DMS153 treated with DMSO at 0.1 percent for 48 hours (cell line): ENCODE measurements at regions not wholly inside any gene's neighbourhood (a gene's known extent, or its start where the extent isn't known, plus 50 kb on each side); places are given as distances from the start of the nearest gene placed in this dataset.
A peak's percentile ranks its signal among the peaks of the same experiment; 100 is the strongest.

Experiments
- DNase-seq: peaks from one replicate; lab custom pipeline; 2025; ENCODE audit not compliant: unreplicated experiment; lab: John Stamatoyannopoulos, UW

DNA sequence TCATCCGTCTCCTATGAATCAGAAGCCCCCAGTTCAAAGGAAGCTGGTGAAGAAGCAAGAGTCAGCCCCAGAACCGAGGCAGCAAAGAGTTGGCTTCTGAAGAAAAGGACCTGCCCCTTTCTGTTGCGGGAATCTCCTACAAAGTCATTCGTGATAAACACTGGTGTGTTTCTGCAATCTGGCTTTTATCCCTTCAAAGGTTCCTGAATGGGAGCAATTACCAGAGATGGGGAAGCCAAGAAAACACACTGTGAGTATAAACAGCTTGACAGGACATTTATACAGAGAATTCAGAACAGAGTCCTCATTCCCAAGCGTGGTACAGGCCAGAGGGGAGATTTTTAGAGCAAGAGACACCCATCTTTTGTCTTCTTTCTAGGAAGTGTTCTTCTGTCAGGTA is 226.8 kb upstream of the LNX1 start:
- no peak for DNase-seq

DNA sequence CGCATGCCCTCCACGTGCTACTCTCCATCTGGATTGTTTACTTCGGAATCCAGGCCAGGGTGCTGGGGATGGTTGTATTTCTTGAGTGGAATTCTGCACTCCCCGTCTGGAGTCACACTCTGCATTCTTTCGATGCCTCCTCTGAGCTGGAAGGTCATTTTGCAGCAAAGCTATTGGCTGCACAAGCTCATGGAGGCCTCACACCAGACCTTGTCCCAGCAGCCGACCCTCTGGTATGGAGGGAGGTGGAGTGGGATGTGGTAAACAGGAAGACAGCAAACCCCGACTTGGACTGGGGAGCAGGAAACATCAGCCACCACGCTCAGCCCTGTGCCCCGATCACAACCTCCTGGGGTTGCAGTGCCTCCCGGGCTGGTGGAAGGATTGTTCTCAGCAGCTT is 225.3 kb upstream of the LNX1 start:
- DNase-seq: no peak

- no peak for DNase-seq
These were observed 224.0 kb upstream of the LNX1 start for GRCh38 chr4:53815281-53815680.

DNA sequence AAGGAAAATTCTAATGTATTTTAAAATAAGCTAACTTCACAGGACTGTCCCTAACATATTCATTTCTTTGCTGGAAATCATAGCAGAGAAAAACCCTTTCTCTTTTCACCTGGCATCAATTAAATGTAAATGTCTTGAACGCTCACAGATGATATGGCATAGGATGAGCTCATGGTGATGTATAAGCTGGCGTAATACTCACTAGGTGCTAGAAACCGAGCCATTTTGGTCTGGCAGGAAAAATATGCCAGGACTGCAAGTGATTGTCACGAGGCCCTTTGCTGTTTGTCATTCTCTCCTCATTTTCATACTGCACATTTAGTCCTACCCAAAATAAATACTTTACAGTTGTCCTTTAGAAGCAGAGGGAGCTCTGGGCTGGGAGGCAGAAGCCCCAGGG is 222.7 kb upstream of the LNX1 start:
- DNase-seq: no peak

DNA sequence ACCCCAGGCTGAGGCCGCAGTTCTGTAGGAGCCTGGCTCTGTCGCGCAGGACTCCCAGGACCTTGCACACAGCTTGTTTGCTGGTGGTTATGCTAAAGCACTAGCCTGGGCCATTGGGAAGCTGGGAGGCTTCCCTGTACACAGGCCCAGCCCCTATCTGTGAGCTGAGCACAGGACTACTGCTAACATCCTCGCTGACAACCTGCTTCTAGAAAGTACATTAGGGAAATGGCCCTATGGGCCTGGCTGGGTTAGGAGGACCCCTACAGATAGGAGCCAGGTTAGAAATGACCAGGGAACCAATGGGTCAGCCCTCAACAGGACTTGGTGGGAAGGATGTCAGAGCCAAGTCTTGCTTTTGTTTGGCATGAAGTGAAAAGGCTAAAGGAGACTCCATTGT is 219.4 kb upstream of the LNX1 start:
- no peak for DNase-seq

DNA sequence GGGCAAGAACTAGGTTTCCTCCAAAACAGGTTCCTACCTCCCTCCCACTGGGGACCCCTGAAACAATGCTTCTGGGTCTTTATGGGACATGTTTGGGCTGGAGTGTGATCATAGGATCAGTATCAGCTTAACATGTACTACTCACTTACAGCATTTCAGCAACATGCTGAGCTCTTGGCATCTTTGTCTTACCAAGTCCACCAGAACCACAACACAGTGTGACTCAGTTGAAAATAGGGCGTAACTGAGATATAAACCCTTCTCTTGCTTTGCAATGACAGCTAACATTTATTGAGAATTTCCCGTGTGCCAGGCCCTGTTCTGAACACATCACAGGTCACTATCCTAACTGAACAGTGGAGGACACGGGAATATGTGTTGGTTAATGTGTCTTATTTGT is 218.5 kb upstream of the LNX1 start:
- no peak for DNase-seq

GRCh38 chr4:53805291-53805690 is 214.0 kb upstream of the LNX1 start:
- no peak for DNase-seq

GRCh38 chr4:53804719-53805118 is 213.4 kb upstream of the LNX1 start:
- no peak for DNase-seq

GRCh38 chr4:53802500-53802899 is 211.2 kb upstream of the LNX1 start:
- DNase-seq: no peak

DNA sequence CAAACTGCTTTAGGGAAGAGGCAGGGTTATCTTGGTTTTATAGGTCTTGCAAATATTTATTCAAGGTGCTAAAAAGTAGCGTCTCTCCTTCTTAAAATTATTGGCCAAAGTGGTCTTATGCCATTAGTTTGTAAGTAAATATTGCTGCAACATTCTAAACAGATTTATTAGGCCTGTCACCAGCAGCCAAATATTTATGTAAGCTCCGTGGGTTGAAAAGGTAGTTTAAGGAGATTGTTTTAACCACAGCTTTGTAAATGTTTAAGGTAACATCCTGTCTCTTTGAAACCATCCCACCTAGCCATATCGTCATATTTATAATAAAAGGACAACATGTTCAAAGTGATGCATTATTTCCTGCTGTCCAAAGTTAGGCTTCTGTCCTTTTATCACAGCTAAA is 210.1 kb upstream of the LNX1 start:
- no peak for DNase-seq

- DNase-seq: no peak
These were observed 209.5 kb upstream of the LNX1 start for GRCh38 chr4:53800741-53801140.

DNA sequence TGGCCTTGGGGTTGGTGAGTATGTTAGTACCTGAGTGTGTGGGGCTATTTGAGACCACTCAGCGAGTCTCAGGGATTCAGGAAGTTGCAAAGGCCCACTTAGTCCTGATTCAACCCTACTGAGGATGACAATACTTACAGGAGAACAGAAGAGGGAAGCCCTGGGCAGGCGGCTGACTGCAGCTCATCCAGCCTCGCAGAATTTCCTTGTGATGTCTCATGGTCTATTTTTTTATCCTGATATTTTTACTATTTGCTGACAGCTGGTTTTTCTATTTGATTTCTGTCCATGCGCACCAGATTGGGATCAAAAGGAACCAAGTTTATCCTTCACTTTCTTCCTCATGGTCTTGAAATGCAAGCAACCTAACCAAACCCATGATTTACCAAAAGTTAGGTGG is 201.8 kb upstream of the LNX1 start:
- no peak for DNase-seq

DNA sequence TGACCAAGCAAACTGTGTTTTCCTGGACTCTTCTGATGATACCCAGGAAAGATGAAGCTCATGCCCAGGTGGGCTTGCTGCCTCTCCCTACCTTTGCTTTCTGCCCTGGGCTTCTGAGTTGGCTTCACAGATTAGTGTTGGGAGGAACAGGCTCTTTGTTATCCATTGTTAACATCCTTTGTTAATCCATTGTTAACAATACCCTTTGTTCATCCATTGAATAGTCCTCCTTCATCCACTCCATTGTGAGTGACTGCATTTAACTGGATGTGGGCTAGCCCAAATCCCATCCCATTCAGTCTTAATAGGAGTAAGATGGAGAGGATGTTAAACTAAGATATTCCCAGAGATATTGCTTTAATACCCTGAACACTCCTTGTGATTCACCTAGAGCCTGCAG is 199.0 kb upstream of the LNX1 start:
- no peak for DNase-seq

DNA sequence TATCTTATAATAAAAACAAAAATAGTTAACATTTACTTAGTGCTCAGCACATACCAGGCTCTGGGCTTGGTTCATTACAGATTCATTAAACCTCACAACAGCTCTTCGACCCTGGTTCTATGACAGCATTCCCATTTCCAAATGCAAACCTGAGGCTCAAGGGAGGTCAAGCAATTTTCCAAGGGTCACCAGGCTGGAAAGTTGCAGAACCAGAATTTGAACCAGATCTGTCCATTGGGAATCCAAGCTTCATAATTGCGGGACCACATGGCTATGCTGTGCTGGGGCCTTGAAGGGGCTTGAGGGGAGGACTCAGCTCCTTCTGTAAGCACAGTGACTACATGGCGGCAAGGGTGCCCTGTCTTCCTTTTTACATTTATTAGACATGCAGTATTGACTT is 197.3 kb upstream of the LNX1 start:
- DNase-seq: no peak

DNA sequence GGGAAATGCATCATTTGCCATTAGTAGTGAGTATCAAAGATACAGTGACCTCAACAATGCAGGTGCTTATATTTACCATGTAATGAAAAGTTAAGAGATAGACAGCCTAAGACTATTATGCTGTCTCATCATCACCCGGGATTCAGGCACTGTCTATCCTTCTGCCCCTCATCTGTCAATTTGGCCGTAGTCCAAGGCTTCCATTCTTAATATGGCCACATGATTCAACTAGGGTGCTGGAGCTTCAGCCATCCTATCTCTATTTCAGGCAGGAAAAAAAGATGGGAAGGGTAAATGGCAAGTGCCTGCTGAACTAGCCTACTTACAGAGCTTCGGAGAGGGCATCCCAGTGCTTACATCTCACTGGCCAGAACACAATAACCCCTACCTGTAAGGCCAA is 196.7 kb upstream of the LNX1 start:
- no peak for DNase-seq

- DNase-seq: no peak
These were observed 195.3 kb upstream of the LNX1 start for GRCh38 chr4:53786632-53787031.

- DNase-seq: no peak
These were observed 194.7 kb upstream of the LNX1 start for GRCh38 chr4:53785996-53786395.

DNA sequence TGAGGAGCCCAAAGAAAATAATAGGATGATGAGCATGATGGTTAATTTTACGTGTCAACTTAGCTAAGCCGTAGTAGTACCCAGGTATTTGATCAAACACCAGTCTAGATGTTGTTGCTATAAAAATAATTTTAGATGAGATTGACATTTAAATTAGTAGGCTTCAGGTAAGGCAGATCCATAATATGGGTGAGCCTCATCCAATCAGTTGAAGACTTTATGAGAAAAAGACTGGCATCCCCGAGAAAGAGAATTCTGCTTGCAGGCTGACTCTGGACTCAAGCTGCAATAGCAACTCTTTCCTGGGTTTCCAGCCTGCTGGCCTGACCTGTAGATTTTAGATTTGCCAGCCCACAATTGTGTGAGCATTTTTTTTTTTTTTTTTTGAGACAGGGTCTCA is 192.8 kb upstream of the LNX1 start:
- no peak for DNase-seq

DNA sequence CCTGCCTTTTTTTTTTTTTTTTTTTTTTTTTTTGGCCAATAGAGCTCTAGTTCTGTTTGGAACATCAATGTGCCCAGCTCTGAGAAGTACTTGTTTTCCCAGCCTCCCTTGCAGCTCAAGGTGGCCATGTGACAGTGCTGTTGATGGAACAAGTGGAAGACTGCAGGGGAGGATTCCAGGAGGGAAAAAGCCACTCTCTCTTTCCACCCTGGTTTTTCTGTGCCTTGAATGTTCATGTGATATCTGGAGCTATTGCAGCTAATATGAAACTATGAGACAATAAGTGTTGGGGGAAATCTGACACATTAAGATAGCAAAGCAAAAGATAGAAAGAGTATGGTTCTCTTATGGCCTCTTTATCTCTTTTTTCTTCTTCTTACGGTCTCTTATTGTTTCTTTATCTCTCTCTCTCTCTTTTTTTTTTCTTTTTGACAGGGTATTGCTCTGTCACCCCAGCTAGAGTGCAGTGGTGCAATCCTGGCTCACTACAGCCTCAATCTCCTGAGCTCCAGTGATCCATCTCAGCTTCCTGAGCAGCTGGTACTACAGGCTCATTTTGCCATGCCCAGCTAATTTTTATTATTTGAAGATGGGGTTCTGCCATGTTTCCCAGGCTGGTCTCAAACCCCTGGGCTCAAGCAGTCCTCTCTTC is 192.0 kb upstream of the LNX1 start:
- no peak for DNase-seq

- no peak for DNase-seq
These were observed 191.2 kb upstream of the LNX1 start for GRCh38 chr4:53782458-53782845.

DNA sequence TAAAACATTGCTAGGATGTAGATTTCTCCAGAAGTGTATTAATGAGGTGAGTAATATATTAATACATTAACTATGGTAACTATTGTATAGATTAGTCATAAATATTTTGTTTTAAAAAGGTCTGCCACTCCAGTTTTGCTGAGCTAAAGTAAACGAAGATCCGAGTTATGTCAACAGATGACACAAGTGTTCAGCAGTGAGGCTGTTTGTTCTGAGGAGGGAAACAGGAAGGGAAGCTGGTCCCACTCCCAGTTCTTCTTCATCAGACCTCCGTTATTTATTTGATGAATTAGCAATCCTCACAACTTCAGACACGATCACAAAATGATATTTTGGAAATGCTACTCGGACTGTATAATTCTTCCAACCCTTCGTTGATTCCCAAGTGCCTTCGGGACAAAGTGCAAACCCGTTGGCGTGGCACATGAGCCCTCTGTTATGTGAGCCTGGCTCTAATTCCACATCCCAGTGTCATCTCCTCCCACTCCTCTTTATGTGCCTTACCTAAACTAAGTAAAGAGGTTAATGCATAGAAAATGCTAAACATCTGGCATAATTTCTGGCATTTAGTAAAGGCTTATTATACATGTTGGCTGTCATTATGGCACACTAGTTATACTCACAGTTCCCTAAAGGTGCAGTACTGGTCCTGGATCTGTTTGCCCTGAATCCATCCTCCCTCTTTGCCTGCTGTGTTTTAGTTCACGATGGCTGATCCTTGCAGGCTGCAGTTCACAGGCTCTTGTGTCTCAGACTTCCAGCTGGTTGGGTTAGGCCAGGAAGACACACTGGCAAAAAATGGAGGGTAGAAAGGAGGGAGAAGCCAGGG is 190.6 kb upstream of the LNX1 start:
- DNase-seq: peak; percentile 27

- no peak for DNase-seq
These were observed 189.6 kb upstream of the LNX1 start for GRCh38 chr4:53780736-53781400.
